ENCODE measurements at regions not wholly inside any gene's neighbourhood (a gene's known extent, or its start where the extent isn't known, plus 50 kb on each side); places are given as distances from the start of the nearest gene placed in this dataset.

- no peak for TF ChIP-seq MAX (IDR thresholded peaks at IDR 0.05)
- TF ChIP-seq EP300 (IDR thresholded peaks at IDR 0.05; ENCODE audit: borderline replicate concordance) = no peak
- TF ChIP-seq REST (IDR thresholded peaks at IDR 0.05; ENCODE audit: low read depth) = no peak
- TF ChIP-seq TCF12 (IDR thresholded peaks at IDR 0.05; ENCODE audit: low read depth) = no peak
- TF ChIP-seq FOXM1 (IDR thresholded peaks at IDR 0.05; ENCODE audit: borderline replicate concordance, low read depth) = no peak
- TF ChIP-seq CEBPB (IDR thresholded peaks at IDR 0.05) = no peak
- TF ChIP-seq RAD21 (IDR thresholded peaks at IDR 0.05; ENCODE audit: low read depth) = no peak
- TF ChIP-seq TAF1 (IDR thresholded peaks at IDR 0.05; ENCODE audit: low read depth) = no peak
- TF ChIP-seq NFIC (IDR thresholded peaks at IDR 0.05) = no peak
- no peak for TF ChIP-seq YY1 (IDR thresholded peaks at IDR 0.05; ENCODE audit: low read depth)
- TF ChIP-seq CREB1 (IDR thresholded peaks at IDR 0.05; ENCODE audit: low read depth) = no peak
- no peak for TF ChIP-seq EGR1 (IDR thresholded peaks at IDR 0.05)
- TF ChIP-seq ZBTB7A (IDR thresholded peaks at IDR 0.05; ENCODE audit: low read depth) = no peak
- no peak for TF ChIP-seq USF1 (IDR thresholded peaks at IDR 0.05)
Measured at GRCh38 chr4:71639380-71639779, 144.5 kb downstream of the GC start.
